ENCODE measurements at regions not wholly inside any gene's neighbourhood (a gene's known extent, or its start where the extent isn't known, plus 50 kb on each side); places are given as distances from the start of the nearest gene placed in this dataset.

DNA sequence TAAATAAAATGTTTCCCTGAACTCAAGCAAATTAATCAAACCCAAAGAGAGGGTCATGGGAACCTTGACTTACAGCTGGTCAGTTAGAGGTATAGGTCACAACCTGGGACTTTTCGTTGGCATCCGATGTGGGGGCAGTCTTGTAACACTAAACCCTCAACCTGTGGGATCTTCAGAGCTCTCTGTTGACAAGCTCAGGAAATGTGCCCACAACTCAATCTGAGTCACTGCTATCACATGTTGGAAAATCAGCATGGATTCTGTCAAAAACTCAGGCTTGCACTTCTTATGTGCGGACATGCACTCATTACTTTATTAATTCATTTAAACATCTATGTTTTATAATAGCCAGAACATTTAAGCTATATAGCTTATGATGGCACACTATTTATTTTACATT, 424.6 kb upstream of the SORCS1 start:
- intact Hi-C loops (cut with DNase I), result no loop called here
- no peak for TF ChIP-seq POLR2A (IDR thresholded peaks at IDR 0.05)
- TF ChIP-seq, protein P1, sequence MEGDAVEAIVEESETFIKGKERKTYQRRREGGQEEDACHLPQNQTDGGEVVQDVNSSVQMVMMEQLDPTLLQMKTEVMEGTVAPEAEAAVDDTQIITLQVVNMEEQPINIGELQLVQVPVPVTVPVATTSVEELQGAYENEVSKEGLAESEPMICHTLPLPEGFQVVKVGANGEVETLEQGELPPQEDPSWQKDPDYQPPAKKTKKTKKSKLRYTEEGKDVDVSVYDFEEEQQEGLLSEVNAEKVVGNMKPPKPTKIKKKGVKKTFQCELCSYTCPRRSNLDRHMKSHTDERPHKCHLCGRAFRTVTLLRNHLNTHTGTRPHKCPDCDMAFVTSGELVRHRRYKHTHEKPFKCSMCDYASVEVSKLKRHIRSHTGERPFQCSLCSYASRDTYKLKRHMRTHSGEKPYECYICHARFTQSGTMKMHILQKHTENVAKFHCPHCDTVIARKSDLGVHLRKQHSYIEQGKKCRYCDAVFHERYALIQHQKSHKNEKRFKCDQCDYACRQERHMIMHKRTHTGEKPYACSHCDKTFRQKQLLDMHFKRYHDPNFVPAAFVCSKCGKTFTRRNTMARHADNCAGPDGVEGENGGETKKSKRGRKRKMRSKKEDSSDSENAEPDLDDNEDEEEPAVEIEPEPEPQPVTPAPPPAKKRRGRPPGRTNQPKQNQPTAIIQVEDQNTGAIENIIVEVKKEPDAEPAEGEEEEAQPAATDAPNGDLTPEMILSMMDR (IDR thresholded peaks at IDR 0.05), result no peak
- no peak for TF ChIP-seq EP300 (IDR thresholded peaks at IDR 0.05)
- TF ChIP-seq POLR2AphosphoS5 (IDR thresholded peaks at IDR 0.05), result no peak
- Histone ChIP-seq H3K27ac (no peak overlapping the region), H3K4me1 (no peaks in the 10 kb centered on the region), H3K9me3 (peaks cover 0 to 9% (median 2%) of the 10 kb centered on the region in 4 donors), H3K36me3 (no peaks in the 10 kb centered on the region), H3K27me3 (no peaks in the 10 kb centered on the region), H3K4me3 (no peak overlapping the region)
- DNase-seq, result no peak
- 92 to 94% methylated on average over 3 of the region's 3 CpGs for WGBS, 2 donors

DNA sequence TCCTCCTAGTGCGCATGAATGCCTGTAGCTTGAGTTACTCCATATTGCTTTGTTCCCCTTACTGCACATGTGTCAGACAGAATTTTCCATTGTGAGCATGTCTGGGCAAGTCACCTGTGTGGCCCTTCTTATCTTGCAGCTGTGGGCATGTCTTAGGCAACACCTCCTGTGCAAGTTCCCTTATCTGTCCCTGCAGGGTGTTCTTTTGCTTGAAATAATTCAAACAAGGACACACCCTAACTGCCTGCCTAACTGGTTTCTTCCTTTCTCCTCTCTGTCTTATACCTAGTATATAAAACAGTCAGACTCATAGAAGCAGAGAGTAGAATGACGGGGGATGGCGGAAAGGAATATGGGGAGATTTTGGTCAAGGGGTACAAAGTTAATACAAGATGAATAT, 421.1 kb upstream of the SORCS1 start:
- WGBS, 2 donors, result 95 to 96% methylated on average over 3 of the region's 3 CpGs
- H3K9me3 ChIP-seq, result peaks cover 0 to 9% (median 2%) of the 10 kb centered on the region in 4 donors

DNA sequence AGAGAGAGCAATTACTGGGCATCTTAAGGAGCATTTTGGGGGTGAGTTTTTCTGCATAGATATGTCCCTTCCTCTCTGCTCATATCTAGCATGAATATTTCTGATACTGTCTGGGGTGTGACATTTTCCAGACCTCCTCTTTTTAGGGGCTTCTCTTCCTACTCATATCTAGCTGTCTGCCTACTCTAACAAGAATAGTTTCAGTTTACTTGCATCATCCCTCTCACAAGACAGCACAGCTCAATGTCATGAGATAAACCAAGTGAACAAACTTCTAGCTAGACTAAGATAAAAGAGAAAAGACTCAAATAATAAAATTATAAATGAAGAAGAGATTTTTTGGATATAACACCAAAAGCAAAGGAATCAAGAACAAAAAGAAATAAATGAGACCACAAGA, 419.5 kb upstream of the SORCS1 start:
- H3K27me3 ChIP-seq, result no peaks in the 10 kb centered on the region
- H3K4me1 ChIP-seq, result no peaks in the 10 kb centered on the region
- H3K27ac ChIP-seq, result no peak overlapping the region
- no peak for DNase-seq
- H3K4me3 ChIP-seq, result no peak overlapping the region
- no peaks in the 10 kb centered on the region for H3K36me3 ChIP-seq
- H3K9me3 ChIP-seq, result peaks cover 0 to 9% (median 2%) of the 10 kb centered on the region in 4 donors
- TF ChIP-seq EP300 (IDR thresholded peaks at IDR 0.05) (no peak), POLR2AphosphoS5 (IDR thresholded peaks at IDR 0.05) (no peak), POLR2A (IDR thresholded peaks at IDR 0.05) (no peak)
- TF ChIP-seq, protein P1 (IDR thresholded peaks at IDR 0.05), result no peak
- intact Hi-C loops (cut with DNase I), result no loop called here

More for the DNA sequence above, 421.1 kb upstream of the SORCS1 start:
- TF ChIP-seq, protein P1 (IDR thresholded peaks at IDR 0.05), result no peak
- TF ChIP-seq POLR2AphosphoS5 (IDR thresholded peaks at IDR 0.05) (no peak), POLR2A (IDR thresholded peaks at IDR 0.05) (no peak), EP300 (IDR thresholded peaks at IDR 0.05) (no peak)
- no peak overlapping the region for H3K27ac ChIP-seq
- H3K4me3 ChIP-seq, result no peak overlapping the region
- no peak for DNase-seq
- no peaks in the 10 kb centered on the region for H3K36me3 ChIP-seq
- intact Hi-C loops (cut with DNase I), result no loop called here
- no peaks in the 10 kb centered on the region for H3K4me1 ChIP-seq
- no peaks in the 10 kb centered on the region for H3K27me3 ChIP-seq

DNA sequence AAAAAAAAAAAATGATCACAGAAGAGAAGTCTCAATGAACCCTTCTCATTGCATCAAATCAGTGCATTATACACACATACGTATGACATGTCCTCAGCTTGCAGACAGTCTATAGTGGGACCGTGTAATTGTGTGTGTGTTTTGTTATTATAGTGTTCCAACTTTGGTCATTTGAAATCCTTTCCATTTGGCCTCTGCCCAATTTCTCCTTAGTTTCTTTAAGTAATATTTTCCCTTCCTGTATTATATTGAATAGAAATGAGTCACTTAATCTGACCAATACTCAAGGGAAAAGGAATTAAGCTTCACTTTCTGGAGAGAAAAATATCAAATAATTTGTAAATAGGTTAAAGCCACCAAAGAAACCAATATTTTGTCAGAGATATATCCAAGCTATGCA, 415.5 kb upstream of the SORCS1 start:
- Histone ChIP-seq H3K9me3 (no peaks in the 10 kb centered on the region), H3K4me1 (peaks cover 0 to 5% (median 0%) of the 10 kb centered on the region in 4 donors), H3K36me3 (no peaks in the 10 kb centered on the region), H3K27ac (no peak overlapping the region), H3K27me3 (no peaks in the 10 kb centered on the region), H3K4me3 (no peak overlapping the region)
- no peak for DNase-seq
- no peak for TF ChIP-seq POLR2AphosphoS5 (IDR thresholded peaks at IDR 0.05)
- no peak for TF ChIP-seq EP300 (IDR thresholded peaks at IDR 0.05)
- TF ChIP-seq POLR2A (IDR thresholded peaks at IDR 0.05), result no peak
- TF ChIP-seq, protein P1 (IDR thresholded peaks at IDR 0.05), result no peak
- WGBS, 2 donors, result 56 to 93% methylated on average over 2 of the region's 2 CpGs
- intact Hi-C loops (cut with DNase I), result no loop called here

DNA sequence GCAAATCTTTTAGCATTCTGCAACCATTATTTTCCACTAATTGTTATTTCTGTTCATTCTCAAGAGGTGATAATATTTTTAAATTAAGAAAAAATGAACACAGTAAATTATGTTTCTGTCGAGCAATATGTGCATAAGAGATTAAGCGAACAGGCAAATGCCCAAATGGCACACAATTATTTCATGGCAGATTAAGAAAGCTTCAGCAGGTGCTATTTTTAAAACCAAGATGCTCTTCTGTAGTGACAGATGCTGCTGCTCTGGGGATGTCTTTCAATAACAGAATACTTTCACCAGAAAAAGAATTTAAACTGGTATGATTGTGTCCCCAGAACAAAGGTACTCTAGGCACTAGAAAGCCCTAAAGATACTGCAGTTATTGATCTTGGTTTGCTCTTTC, 412.7 kb upstream of the SORCS1 start:
- intact Hi-C loops (cut with DNase I), result no loop called here
- H3K4me1 ChIP-seq, result peaks cover 0 to 5% (median 0%) of the 10 kb centered on the region in 4 donors
- no peak for TF ChIP-seq POLR2A (IDR thresholded peaks at IDR 0.05)
- TF ChIP-seq, protein P1 (IDR thresholded peaks at IDR 0.05), result no peak
- TF ChIP-seq EP300 (IDR thresholded peaks at IDR 0.05), result no peak
- TF ChIP-seq POLR2AphosphoS5 (IDR thresholded peaks at IDR 0.05), result no peak
- no peaks in the 10 kb centered on the region for H3K9me3 ChIP-seq
- no peaks in the 10 kb centered on the region for H3K27me3 ChIP-seq
- DNase-seq, result no peak
- H3K4me3 ChIP-seq, result no peak overlapping the region
- H3K27ac ChIP-seq, result no peak overlapping the region
- no peaks in the 10 kb centered on the region for H3K36me3 ChIP-seq
- WGBS, 2 donors, result 86 to 91% methylated on average over 2 of the region's 2 CpGs
